HCT116 (cell line): ENCODE measurements at regions not wholly inside any gene's neighbourhood (a gene's known extent, or its start where the extent isn't known, plus 50 kb on each side); places are given as distances from the start of the nearest gene placed in this dataset.
A peak's percentile ranks its signal among the peaks of the same experiment; 100 is the strongest.

ENCODE experiments used
- ATAC-seq: fragments of 200-7000 bp; cut with Tn5 transposase; 2 replicates; pipeline ENCODE4 v1.9.1; 2020; ENCODE audit warnings: mild to moderate bottlenecking, moderate library complexity
- BruUV-seq: library from RNA; stranded (reverse); fragments of 400-500 nt; replicated peaks from 2 replicates; lab custom pipeline; 2021; lab: Mats Ljungman, UMichigan
- CTCF ChIA-PET: fragments of 300-600 bp; sonication (Branson Sonifier 250); formaldehyde crosslinking; loops from one replicate; lab custom pipeline; 2021; ENCODE audit warnings: antibody characterized with exemption; lab: Charles Lee
- POLR2A ChIA-PET: fragments of 300-600, 350-600 bp; sonication (Branson Sonifier 250); formaldehyde crosslinking; loops from one replicate; lab custom pipeline; 2021; ENCODE audit warnings: antibody characterized with exemption; lab: Charles Lee
- RAD21 ChIA-PET, 2 experiments: fragments of 300-600 bp; sonication (Branson Sonifier 250); formaldehyde crosslinking; loops; one replicate each; lab custom pipeline; 2023; ENCODE audit warnings: low total read pairs in 2 of 2; ENCODE audit not compliant: uncharacterized antibody in 2 of 2, unreplicated experiment in 2 of 2, low non-redundant PET in 1 of 2; lab: Charles Lee
- DNase-seq: peaks from one replicate; pipeline ENCODE4 v3.0.0-alpha.2; 2010; ENCODE audit warnings: low read depth, low spot score
- H2AFZ ChIP-seq: fragments of 200-600 bp; shearing (Covaris generic), sonication (generic); 2 replicates; pipeline ENCODE4 v1.6.1; 2017; ENCODE audit warnings: low read depth, mixed run types, mixed read lengths, antibody characterized with exemption, low read length; ENCODE audit not compliant: poor library complexity, severe bottlenecking
- H3K27ac ChIP-seq: 2 replicates; pipeline ENCODE4 v1.5.1; 2012; ENCODE audit warnings: low read depth, low read length
- H3K27me3 ChIP-seq: fragments of 200-600 bp; sonication (generic); 2 replicates; pipeline ENCODE4 v1.6.1; 2016; ENCODE audit warnings: mixed run types, low read length, mixed read lengths; ENCODE audit not compliant: insufficient read depth
- H3K36me3 ChIP-seq, 2 experiments: fragments of 200-500 bp in 1 of 2; fragments of 200-600 bp in 1 of 2; sonication (Bioruptor generic) in 1 of 2; sonication (generic) in 1 of 2; 2 replicates each; pipeline versions ENCODE4 v1.5.1 to v1.6.1; 2014 to 2016; ENCODE audit warnings: low read length in 2 of 2, inconsistent platforms in 1 of 2, mixed read lengths in 1 of 2, mixed run types in 1 of 2; ENCODE audit not compliant: insufficient read depth in 2 of 2, control insufficient read depth in 1 of 2
- H3K4me1 ChIP-seq, 2 experiments: fragments of 200-600 bp in 1 of 2; sonication (generic) in 1 of 2; 2 replicates each; pipeline versions ENCODE4 v1.5.1 to v1.6.1; 2012 to 2017; ENCODE audit warnings: low read length in 2 of 2, inconsistent platforms in 1 of 2, mild to moderate bottlenecking in 1 of 2, mixed read lengths in 1 of 2, mixed run types in 1 of 2, moderate library complexity in 1 of 2; ENCODE audit not compliant: insufficient read depth in 2 of 2, control insufficient read depth in 1 of 2
- H3K4me2 ChIP-seq: fragments of 200-600 bp; sonication (generic); 2 replicates; pipeline ENCODE4 v1.6.1; 2017; ENCODE audit warnings: mixed run types, low read length, mixed read lengths
- H3K4me3 ChIP-seq, 2 experiments: fragments of 200-600 bp in 1 of 2; sonication (generic) in 1 of 2; replicated peaks in 1 of 2; 2 replicates each; pipeline ENCODE4 v1.5.1; 2011 to 2016; ENCODE audit warnings: low read length in 2 of 2, control low read depth in 1 of 2, low read depth in 1 of 2, mild to moderate bottlenecking in 1 of 2, mixed read lengths in 1 of 2, mixed run types in 1 of 2
- H3K79me2 ChIP-seq: fragments of 200-600 bp; sonication (generic); 2 replicates; pipeline ENCODE4 v1.6.1; 2017; ENCODE audit warnings: mild to moderate bottlenecking, mixed run types, low read length, moderate library complexity, mixed read lengths; ENCODE audit not compliant: insufficient read depth
- H3K9ac ChIP-seq: fragments of 200-600 bp; sonication (generic); 2 replicates; pipeline ENCODE4 v1.6.1; 2016; ENCODE audit warnings: low read length, mixed read lengths
- H3K9me2 ChIP-seq: fragments of 200-600 bp; sonication (generic), shearing (Covaris generic); 2 replicates; pipeline ENCODE4 v1.6.1; 2017; ENCODE audit warnings: mixed run types, mild to moderate bottlenecking, moderate library complexity; ENCODE audit not compliant: insufficient read depth
- H3K9me3 ChIP-seq, 2 experiments: fragments of 200-500 bp in 1 of 2; fragments of 200-600 bp in 1 of 2; sonication (Bioruptor generic) in 1 of 2; sonication (generic) in 1 of 2; 2 replicates each; pipeline ENCODE4 v1.6.1; 2014 to 2017; ENCODE audit warnings: low read length in 2 of 2, mixed read lengths in 2 of 2, inconsistent platforms in 1 of 2, low read depth in 1 of 2, mild to moderate bottlenecking in 1 of 2, mixed run types in 1 of 2, moderate library complexity in 1 of 2; ENCODE audit not compliant: control insufficient read depth in 1 of 2, insufficient read depth in 1 of 2
- H4K20me1 ChIP-seq: fragments of 200-600 bp; sonication (generic), shearing (Covaris generic); 2 replicates; pipeline ENCODE4 v1.6.1; 2017; ENCODE audit warnings: mixed run types, mild to moderate bottlenecking, moderate library complexity; ENCODE audit not compliant: insufficient read depth
- EZH2phosphoT487 ChIP-seq: fragments of 200-600 bp; IDR thresholded peaks from 2 replicates; pipeline ENCODE4 v1.6.1; 2018; ENCODE audit warnings: antibody characterized with exemption, borderline replicate concordance
- FOSL1 ChIP-seq: IDR thresholded peaks from 2 replicates; pipeline ENCODE4 v1.6.1; 2012; ENCODE audit warnings: low read depth
- POLR2AphosphoS5 ChIP-seq: IDR thresholded peaks from 2 replicates; pipeline ENCODE4 v1.6.1; 2011; ENCODE audit warnings: mild to moderate bottlenecking, low read depth, low read length, moderate library complexity
- SRF ChIP-seq: IDR thresholded peaks from 2 replicates; pipeline ENCODE4 v1.6.1; 2012; ENCODE audit warnings: low read depth
- YY1 ChIP-seq: IDR thresholded peaks from 2 replicates; pipeline ENCODE4 v1.6.1; 2011; ENCODE audit warnings: low read length, low read depth, moderate library complexity, mild to moderate bottlenecking; ENCODE audit not compliant: insufficient replicate concordance; ENCODE audit errors: extremely low read depth
- intact Hi-C: fragments of 100-400 bp; cut with micrococcal nuclease; formaldehyde crosslinking; loops from 2 replicates; pipeline ENCODE4 v1.10.0; 2022
- TF ChIP-seq, protein P1 (sequence below): IDR thresholded peaks from 2 replicates; pipeline ENCODE4 v1.6.1; 2012; ENCODE audit warnings: low read depth

DNA sequence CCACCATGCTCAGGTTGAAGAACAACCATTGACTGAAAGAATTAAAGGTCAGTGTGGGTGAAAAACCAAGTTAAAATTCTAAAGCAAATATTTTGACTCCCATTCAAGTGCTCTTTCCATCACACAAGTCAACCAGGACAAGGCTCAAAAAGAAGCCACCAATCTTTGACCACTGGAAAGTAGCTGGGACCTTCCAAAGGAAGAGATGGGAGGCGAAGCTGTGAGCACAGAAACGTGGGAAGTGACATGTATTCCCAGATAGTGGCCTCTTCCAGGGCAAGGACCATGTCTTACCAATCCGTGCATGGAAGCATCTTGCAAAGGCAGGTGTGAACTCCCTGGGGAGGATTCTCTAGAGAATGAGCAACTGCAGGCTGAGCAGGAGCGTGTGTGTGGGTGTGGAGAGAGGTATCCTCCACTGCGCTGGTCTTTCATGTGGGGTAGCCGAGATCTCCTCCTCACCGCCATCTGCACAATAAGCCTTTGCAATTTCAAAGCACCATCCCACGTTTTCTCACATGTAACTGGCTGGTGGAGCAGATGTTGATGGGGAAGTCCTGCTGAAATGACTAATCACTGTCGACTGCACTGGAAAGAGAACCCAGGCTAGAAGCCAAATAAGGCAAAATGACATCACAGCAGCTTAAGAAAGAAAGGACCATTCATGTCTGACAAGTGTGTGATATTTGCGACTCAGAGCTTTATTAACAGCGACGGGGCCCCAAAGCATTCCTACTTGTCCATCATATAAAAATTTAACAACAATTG lies 189.4 kb upstream of the RREB1 start:
- no peak overlapping the region for H2AFZ ChIP-seq
- ChIA-PET RAD21 (no interaction called here), CTCF (no interaction called here), POLR2A (no interaction called here)
- H3K4me2 ChIP-seq: no peak overlapping the region
- no peaks in the 10 kb centered on the region for H3K9me3 ChIP-seq
- H3K4me1 ChIP-seq: peaks cover 0 to 23% of the 10 kb centered on the region in 2 experiments; a peak in 1 of 4 replicates
- no peaks in the 10 kb centered on the region for H3K27me3 ChIP-seq
- BruUV-seq: no TSS peak
- peak; percentile 93 for TF ChIP-seq SRF
- no peak for TF ChIP-seq POLR2AphosphoS5
- no peak for TF ChIP-seq EZH2phosphoT487
- H3K79me2 ChIP-seq: no peaks in the 10 kb centered on the region
- no peaks in the 10 kb centered on the region for H3K9me2 ChIP-seq
- H3K27ac ChIP-seq: no peak overlapping the region
- ATAC-seq: no peak
- H3K36me3 ChIP-seq: no peaks in the 10 kb centered on the region
- peak; percentile 13 for DNase-seq
- H4K20me1 ChIP-seq: no peaks in the 10 kb centered on the region
- H3K9ac ChIP-seq: no peak overlapping the region
- no peak overlapping the region for H3K4me3 ChIP-seq
- intact Hi-C loops: no loop called here

DNA sequence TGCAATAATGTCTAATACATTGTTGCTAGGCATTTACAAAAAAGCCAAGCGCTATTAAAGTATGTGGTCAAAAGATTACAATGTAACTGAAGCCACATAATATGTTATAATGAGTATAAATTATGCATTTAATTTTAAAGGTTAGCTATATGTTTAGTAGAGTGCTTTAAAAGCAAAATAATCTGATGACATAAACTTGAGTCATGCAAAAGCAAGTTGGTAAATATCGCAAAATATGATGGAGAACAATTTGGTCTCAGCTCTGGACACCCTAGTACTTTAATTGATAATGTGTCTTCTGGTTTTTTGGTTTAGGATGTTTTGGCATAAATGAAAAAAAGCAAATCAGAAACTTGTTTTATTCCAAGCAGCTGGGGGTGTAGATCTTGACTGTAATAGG lies 188.6 kb upstream of the RREB1 start:
- no peaks in the 10 kb centered on the region for H3K9me2 ChIP-seq
- ChIA-PET POLR2A (interaction anchor here (1.3 kb wide), 1 partner anchor 11 kb away, joined by 3 read pairs; no protein-coding TSS in a partner anchor), RAD21 (no interaction called here), CTCF (no interaction called here)
- no peak overlapping the region for H3K4me3 ChIP-seq
- no peak overlapping the region for H3K9ac ChIP-seq
- TF ChIP-seq, protein P1, sequence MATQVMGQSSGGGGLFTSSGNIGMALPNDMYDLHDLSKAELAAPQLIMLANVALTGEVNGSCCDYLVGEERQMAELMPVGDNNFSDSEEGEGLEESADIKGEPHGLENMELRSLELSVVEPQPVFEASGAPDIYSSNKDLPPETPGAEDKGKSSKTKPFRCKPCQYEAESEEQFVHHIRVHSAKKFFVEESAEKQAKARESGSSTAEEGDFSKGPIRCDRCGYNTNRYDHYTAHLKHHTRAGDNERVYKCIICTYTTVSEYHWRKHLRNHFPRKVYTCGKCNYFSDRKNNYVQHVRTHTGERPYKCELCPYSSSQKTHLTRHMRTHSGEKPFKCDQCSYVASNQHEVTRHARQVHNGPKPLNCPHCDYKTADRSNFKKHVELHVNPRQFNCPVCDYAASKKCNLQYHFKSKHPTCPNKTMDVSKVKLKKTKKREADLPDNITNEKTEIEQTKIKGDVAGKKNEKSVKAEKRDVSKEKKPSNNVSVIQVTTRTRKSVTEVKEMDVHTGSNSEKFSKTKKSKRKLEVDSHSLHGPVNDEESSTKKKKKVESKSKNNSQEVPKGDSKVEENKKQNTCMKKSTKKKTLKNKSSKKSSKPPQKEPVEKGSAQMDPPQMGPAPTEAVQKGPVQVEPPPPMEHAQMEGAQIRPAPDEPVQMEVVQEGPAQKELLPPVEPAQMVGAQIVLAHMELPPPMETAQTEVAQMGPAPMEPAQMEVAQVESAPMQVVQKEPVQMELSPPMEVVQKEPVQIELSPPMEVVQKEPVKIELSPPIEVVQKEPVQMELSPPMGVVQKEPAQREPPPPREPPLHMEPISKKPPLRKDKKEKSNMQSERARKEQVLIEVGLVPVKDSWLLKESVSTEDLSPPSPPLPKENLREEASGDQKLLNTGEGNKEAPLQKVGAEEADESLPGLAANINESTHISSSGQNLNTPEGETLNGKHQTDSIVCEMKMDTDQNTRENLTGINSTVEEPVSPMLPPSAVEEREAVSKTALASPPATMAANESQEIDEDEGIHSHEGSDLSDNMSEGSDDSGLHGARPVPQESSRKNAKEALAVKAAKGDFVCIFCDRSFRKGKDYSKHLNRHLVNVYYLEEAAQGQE: no peak
- TF ChIP-seq YY1 (no peak), FOSL1 (no peak)
- H3K9me3 ChIP-seq: no peaks in the 10 kb centered on the region
- peaks cover 0 to 23% of the 10 kb centered on the region in 2 experiments; a peak in 1 of 4 replicates for H3K4me1 ChIP-seq
- H4K20me1 ChIP-seq: no peaks in the 10 kb centered on the region
- no peak for DNase-seq
- intact Hi-C loops: no loop called here
- no TSS peak for BruUV-seq
- no peak for ATAC-seq
- no peak overlapping the region for H3K27ac ChIP-seq
- no peak overlapping the region for H2AFZ ChIP-seq
- no peaks in the 10 kb centered on the region for H3K36me3 ChIP-seq
- H3K27me3 ChIP-seq: no peaks in the 10 kb centered on the region
- H3K79me2 ChIP-seq: no peaks in the 10 kb centered on the region
- no peak overlapping the region for H3K4me2 ChIP-seq
